Fibroblast of gingiva (primary cell): ENCODE measurements at regions not wholly inside any gene's neighbourhood (a gene's known extent, or its start where the extent isn't known, plus 50 kb on each side); places are given as distances from the start of the nearest gene placed in this dataset.

Experiments
- DNase-seq: peaks from one replicate; pipeline ENCODE4 v3.0.0-alpha.2; 2011; ENCODE audit warnings: low read depth

DNA sequence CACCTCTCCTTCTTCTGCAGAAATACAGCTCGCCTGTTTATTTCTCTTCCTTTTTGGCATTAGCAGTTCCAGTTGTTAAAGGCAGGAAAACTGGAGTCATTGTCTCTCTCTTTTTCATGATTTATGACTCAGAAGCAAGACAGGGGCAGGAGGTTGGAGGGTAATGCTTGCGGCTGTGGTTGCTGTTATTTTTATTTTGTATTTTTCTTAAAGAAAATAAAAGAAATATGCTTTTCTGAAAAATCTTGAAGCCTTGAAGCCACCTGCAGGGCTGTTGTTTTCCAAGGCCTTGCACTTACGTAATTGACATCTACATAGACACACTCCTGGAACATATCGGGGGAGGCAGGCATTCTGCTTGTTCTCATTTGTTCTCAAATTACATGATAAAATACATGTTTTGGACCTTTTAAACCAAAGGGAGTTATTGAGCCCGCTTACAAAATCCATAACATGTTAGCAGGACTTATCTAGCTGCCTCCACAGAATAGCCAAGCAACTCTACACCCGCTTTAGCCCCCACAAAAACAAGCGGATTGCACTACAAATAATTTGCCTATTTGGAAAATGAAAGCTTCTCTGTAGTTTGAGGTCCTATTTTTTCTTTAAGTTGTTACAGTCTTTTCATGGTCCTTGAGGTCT is 1004.6 kb upstream of the NR2F2 start:
- no peak for DNase-seq

DNA sequence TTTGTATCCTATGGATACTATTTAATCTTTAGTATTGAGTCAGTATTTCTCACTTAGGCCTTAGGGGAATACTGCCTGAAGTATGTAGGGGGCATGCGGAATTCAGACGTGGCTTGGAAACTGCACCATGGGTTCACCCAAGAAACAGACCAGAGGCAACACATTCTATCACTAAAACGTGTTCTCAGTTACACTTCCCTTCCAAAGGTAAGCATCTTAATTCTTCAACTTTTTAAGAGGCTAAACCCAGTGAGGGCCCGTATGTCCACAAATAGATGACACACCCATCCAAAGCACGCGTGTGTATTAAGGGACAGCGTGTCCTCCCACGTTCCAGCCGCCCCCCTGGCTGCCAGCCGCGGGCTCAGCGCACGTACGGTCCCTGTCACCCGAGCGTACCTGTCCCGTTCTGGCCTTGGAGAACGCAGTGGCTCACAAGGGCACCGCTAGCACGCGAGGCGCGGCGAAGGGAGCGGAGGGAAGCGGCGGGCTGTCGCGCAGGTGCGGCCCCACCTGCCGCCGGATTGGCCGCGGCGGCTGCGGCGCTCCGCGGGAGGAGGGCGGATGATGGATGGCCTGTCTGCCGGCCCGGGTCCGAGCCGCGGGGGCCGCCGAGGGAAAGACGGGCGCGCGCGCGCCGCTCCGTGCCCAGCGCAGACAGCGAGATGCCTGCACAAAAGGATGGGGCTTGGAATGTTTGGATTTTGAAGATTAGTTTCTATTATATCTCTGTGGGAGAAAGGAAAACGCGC is 1003.9 kb upstream of the NR2F2 start:
- DNase-seq, result no peak

DNA sequence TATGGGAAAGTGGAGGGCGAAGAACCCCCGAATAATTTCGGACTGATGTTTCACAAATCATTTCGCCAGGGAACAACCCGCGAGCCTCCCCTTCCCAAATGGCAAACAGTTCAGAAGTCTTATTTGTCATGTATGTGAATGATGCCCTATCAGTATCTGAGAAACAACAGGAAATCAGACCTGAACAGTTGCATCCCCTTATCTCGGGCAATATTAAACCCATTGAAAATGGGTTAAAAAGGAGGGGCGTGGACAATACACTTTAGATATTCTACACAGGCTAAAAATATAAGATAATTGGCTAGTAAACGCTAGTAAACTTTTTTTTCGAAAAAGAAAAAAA is 1003.3 kb upstream of the NR2F2 start:
- no peak for DNase-seq

DNA sequence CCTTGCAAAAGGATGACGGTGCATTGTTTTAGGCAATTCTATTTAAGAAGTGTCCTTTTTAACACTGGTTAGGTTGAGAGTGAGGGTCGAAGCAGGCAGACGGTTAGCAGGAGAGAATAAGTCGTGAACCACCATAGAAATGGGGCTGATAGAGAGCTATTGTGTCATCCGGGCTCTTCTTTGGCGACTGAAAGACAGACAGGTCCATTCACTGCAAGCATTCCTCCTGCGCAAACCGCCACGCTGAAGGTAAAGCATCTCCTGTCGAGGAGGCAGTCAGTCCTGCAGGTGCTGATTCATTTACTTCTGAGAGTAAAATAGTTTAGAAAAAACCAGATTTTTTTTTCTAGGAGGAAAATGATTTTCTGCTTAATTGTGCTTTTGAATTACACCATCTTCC is 1002.8 kb upstream of the NR2F2 start:
- DNase-seq, result no peak

DNA sequence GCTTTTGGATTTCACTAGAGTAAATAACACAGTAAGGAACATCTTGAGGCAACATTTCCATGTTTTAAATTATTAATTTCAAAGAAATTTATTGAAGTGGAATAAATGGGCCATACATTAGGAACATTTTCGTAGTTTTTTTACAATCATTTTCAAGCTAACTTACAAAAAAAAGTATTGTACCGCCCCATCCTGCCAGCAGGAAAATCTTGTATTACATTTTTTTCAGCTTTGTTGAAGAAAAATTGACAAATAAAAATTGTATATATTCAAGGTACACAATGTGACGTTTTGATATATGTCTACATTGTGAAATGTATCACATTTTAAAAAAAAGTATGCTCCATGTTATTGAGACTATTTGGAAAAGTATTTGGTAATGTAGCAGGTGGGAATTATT is 1001.9 kb upstream of the NR2F2 start:
- no peak for DNase-seq

DNA sequence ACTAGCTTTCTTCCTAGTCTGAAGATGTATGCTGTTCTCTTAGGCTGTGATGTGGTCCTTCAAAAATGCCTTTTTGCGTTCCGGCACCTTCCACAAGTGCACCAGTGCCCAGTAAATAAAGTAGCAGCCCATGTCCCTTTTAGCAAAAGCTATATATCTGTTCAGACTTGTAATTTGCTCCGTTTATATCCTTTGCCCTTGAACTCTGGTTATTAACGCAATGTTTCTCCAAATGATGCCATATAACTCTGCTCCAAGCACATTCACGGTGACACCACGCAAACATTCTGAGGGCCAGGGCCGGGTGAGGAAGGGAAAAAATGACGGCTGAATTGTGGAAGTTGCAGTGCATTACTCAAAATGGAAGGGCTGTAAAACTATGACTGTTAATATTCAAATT is 1001.1 kb upstream of the NR2F2 start:
- DNase-seq, result no peak

DNA sequence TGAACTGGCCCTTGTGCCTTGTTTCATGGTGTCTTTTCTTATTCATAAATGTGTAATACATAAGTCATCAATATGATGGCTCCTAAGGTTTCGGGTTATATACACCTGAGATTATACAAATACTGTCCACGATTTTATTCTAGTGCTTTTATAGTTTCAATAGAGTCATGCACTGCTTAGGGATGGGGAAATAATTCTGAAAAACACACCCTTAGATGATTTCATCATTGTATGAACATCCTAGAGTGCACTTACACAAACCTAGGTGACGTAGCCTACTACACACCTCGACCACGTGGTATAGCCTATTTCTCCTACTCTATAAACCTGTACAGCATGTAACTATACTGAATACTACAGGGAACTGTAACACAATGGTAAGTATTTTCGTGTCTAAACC is 988.8 kb upstream of the NR2F2 start:
- no peak for DNase-seq

DNA sequence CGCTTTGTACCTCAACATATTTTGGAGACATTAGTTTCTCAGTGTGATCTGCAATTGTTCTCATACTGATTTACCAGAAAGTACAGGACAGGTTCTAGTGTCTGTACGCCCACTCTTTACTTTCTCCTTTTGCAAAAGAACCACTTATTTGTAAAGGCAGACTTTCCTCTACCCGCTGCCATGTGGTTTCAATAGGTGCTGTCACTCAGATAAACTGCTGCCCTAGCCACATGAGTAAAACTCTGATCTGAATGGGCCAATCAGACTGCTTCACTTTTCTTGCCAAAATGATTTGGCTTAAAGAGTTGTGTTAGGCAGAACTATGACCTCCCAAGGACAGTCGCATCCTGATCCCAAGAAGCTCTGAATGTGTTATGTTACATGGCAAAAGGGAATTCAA is 984.6 kb upstream of the NR2F2 start:
- DNase-seq, result no peak

DNA sequence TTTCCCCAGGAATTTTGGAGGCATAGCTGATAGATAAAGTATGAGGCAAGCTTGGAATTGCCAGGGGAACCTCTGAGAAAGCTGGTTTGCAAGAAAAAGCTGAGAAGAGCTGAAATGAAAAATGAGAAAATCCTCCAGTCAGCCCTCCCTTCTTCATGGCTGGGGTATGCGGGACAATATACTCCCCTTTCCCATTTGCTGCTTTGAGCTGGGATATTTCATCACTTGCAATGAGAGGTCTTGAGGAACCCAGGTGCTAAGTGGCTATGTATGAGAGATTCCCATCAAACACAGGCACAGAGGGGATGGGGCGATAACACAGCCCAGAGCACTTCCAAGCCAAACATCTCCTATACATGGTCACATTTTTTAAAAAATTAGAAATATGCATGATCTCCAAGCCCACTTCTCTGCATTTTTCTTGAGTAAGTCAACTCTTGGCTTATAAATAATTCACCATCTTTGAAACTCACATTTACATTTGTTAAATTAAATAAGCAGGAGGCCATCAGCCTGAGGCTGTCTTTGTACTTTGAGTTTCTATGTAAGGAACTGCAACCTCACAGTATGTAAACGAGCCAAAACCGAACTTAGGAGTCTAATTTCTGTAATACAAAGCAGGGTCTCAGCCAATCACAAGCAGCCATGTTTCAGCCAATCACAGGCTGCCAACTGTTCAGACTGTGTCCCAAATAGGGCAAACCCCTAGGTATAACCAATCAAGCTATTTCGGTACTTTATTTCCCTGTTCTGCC is 983.6 kb upstream of the NR2F2 start:
- no peak for DNase-seq

DNA sequence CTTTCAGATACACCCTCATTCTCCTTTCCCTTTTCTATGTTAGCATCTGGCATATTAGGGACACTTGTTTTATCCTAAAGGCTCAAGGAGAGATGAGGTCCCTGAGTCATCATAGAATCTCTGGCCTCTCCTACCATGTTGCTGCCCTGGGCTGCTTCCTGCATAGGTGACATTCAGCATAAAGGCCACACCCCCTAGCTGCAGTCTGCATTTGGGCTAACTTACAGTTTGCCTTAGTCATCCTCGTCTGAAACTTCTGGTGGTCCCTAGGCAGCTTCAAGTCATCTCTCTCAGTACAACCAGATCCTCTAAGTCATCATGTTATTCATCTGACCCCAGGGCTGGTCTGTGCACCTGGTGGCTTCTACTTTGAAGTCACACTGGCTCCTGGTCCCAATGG is 982.7 kb upstream of the NR2F2 start:
- DNase-seq, result no peak

DNA sequence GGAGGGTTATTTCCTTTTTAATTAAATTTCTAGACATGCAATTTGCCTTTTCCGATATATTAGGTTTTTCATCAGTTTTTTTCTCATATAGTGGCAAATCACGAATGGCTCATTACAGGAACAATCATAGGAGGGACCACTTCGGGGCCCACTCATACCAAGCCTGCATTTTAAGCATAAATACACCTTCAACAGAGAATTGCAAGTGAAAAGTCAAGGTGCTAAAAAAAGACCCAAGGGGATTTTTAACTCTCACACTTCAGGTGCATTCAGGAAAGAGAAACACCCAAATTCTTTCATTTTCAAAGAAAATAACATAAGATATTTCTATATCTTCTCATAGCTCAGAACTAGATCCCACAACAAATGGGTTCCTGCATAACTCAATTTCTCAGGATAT is 979.6 kb upstream of the NR2F2 start:
- DNase-seq, result no peak

DNA sequence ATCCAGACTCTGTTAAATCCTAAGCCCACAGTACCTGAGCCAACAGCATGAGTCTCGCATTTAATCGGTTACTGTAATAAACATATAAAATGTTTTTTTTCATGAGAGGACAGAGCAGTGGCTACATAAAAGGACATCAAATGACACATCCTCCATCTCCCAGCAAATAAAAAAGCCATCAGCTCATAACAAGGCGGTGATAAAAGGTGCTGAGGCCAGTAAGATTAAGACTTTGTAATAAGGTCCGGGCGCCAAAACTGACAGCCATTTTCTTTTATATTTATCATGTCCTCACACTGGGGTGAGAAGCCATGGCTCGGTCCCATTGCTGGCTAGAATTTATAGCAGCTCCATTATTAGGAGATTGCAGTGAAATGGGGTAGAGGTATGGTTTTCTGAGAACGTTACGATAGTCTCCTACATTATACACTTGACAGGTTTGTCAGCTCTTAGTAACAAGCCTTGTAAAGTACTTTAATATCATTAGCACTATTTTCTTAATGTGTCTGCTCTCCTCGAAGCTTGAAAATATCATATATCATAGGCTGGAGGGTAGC is 977.8 kb upstream of the NR2F2 start:
- no peak for DNase-seq

DNA sequence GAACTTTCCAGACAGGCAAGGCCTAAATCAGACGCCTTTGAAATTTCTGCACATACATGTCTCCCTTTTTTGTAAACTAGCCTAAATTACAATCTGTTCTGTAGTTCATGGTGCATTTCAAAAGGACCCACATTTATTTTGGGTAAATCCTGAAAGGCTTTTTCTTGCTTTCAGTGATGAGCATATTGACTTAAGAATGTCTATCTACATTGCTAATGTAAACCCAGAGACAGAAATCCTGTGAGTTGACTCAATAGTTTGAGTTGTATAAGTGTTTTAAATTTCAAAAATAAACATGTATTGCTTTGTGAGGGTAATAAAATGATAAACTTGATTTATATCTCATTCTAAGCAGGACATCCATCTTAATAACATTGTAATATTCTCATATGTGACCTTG is 977.0 kb upstream of the NR2F2 start:
- DNase-seq, result no peak

DNA sequence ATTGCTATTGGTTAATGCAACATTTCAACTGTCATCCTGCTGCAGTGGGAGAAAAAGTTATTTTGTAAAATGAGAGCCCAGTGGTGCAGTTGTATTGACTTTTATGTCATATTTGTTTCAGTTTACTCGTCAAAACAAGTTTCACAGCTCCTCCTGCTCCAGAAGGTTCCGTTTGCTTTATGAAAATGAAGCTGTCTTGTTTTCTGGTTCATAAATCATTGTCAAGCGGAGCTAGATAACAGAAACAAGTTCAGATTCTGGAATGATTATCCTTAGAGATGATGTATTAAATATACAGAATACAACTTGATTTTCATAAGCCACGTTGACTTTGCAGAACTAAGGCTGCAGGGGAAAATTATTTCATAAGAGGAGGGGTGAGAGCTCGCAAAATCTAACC is 970.5 kb upstream of the NR2F2 start:
- no peak for DNase-seq

DNA sequence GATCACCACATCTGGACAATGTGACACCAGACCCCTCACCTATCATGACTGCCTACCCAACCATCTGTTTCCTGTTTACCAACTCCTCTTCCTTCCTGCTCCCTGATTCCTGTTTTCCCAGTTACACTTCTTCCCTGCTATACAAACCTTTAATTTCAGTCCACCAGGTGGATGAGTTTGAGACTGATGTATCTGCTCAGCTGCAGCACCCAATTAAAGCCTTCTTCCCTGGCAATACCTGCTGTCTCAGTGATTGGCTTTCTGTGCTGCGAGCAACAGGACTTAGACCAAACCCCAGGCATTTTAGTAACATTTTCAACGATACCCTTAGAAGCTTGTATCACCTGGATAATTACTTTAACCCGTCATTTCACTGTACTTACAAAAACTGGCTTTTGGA is 968.2 kb upstream of the NR2F2 start:
- no peak for DNase-seq

DNA sequence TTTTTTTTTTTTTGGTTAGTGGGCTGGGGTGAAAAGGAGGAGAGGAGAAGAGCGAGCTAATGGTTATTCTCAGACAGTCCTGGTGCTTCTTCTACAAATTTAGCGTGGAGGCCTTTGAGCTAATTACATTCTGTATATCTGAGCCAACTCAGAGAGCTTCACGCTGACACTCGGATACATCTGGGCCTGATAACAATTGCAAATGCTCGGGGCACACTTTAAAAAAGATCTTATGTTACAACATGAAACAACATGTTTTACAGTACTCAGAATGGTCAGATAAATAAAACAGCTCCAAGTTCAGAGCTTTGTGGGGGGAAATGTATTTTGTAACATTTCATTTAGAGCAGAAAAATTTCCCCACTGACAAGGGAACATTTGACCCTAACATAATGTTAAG is 966.9 kb upstream of the NR2F2 start:
- DNase-seq, result peak; percentile 34

DNA sequence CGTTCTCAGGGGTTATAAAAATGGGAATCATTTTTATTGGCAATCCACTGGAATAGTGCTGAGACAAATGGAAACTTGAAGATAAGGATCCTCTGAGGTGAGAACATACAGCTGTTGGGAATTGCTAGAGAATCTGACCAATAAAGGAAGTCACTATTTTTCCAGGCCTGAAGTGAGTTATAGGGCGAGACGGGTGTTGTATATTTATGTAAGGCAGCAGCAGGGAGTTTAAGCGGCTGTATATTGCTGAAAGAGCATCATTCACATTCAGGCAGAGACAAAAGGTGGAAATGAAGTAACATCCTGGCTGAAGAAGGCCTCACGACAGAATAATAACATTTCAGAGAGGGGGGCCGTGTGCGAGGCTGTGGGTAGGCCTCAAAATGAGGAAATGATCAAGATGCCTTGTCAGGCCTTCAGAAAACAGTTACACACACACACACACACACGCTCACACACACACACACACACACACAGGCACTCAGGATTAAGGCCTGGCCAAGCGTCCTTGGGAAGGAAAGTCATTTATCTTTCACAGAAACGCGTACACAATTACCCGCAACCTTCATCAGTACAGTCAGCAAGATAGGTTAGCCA is 964.9 kb upstream of the NR2F2 start:
- no peak for DNase-seq

DNA sequence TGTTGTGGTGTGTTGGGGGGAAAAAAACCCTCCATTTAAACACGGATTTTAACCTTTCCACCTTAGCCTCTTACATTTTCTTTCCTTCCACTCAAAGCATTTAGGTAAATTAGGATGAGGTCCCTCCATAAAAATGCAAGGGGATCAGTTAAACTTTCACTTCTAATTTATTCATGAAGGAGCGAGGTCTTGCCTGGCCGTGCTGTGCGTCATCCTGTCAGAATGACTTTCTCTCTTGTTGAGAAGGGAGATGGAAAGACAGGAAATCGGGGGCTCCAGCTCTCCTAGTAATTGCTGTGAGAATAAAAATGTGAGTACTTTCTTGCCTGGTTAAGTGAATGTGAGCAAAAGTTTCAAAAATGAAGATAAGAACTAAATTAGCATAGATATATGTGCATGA is 962.3 kb upstream of the NR2F2 start:
- no peak for DNase-seq

DNA sequence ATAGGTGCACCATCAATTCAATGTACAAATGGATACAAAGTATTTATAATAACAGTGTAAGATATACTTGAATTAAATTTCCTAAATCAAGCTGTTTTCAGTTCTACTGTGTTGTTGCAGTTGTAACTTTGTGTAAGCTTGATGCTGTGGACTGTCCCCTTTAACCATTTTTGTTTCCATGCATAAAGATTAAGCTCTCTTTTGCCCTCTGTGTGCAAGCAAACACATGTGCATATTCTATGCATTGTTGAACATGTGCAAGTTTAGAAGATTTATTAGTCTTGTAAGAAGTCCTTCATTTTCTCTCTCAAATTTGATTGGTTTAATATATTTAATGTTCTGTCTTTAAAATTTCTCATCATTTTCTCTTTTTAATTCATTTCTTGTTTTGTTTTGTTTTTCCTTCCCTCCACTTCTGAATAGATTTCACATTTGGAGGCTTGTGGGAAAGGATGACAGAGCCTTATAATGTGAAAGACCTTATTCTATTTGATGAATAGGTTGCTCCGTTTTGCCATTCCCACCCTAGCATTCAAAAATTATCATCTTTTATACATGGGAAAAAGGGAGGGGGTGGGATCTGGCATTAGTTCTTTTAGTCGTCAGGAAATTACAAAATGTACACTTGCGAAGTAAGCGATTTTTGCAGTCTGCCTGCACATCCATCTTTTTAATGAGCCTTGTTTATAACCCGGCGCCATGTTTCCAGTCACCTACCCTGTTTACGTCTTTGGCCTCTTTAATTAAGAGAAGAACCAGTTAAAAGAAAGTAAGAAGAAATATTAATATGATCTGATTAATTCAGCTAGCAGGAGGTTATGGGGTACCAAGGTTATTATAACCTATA is 961.5 kb upstream of the NR2F2 start:
- no peak for DNase-seq

DNA sequence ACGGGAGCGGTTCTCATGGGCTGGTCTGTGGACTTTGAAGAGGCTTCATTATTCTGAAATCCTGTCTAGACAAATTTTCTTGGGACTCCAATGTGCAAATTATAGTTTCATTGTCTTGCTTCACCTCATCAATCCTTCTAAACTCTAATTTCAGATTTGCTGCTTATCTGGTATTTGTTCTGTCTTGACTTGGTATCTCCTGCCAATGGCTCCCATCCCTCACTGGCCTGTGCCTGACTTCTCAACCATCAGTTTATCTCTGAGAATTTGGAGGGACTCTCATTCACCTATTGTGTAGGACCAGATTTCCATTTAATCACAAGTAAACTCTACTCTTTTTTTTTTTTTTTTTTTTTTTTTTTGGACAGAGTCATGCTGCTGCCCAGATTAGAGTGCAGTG is 960.2 kb upstream of the NR2F2 start:
- no peak for DNase-seq

DNA sequence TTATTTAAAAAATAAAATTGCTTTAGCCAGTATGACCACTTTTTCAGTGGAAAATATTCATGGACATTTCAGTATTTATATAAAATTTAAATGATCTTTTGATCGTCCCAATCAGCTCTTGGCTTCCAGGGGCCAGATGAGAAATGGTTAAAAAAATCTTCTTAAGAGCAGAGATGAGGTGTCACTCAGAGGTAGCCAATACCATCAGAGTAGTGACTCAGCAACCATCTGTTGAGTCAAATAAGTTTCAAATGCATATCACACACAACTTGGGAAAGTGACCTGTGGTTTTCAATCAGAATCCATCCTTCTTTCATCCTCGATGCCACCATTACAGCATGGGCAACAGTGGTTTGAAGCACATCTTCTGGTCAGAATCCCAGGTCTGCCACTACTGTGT is 958.8 kb upstream of the NR2F2 start:
- no peak for DNase-seq

DNA sequence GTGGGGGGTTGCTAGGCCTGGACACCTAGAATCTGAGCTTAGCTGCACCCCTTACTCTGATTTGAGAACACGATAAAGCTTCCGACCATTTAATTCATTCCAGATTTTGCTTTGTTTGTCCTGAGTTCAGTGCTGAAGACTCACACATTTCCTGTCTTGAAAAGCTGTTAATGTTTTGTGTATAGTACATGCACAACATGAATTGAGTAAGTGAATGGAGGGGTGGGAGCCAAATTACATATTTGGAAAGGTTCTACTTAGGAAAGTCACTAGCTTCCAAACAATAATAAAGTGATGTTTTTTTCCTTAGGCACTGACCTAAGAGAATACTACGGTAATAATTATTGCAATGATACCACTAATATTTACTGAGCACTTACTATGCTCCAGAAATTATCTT is 955.2 kb upstream of the NR2F2 start:
- DNase-seq, result peak; percentile 9
